HG03442 (cell line): ENCODE measurements at regions not wholly inside any gene's neighbourhood (a gene's known extent, or its start where the extent isn't known, plus 50 kb on each side); places are given as distances from the start of the nearest gene placed in this dataset.
A peak's percentile ranks its signal among the peaks of the same experiment; 100 is the strongest.
"Not testable (repeated sequence)": the region's sequence is repeated elsewhere in the genome, so short reads cannot be mapped to it uniquely, and the experiment has no call there.

Source experiments
- ATAC-seq: cut with Tn5 transposase; IDR thresholded peaks from one replicate; pipeline ENCODE4 v1.9.1; 2021; ENCODE audit warnings: mild to moderate bottlenecking, moderate library complexity; ENCODE audit not compliant: unreplicated experiment

DNA sequence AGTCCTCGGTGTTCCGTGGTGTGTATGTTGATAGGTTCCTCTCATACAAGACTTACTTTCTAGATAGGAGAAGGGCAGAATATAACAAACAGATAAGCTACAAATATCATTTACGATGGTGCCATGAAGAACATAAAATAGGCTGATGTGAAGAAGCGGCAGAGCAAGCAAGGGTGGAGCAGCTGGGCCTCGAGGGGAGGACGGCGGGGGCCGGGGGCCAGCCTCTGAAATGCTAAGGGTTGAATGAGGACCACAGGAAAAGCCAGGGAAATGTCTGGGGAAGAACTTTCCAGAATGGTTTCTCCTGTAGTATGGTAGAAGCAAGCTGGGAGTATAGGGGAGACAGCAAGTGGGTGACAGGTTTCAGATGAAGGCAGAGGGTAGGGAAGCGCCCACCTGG lies 529.5 kb downstream of the LIG4 start:
- ATAC-seq, result no peak

DNA sequence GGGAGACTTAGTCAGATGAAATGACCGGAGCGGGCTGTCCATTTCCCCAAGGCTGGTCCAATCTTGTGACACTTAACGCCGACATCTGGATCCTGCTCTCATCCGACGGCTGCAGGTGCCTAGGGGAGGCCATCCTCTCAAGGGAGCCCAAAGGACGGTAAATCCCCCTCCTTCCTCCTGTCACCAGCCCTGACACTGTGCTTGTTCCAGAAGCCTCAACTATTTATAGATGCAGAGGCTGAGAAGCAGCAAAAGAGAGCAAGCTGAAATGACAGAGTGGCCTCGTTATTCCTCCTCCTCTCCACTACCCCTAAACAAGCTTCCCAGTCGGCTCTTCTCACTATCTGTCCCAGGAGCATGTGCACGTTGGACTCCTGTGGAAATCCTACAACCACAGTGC lies 533.7 kb downstream of the LIG4 start:
- ATAC-seq, result no peak

DNA sequence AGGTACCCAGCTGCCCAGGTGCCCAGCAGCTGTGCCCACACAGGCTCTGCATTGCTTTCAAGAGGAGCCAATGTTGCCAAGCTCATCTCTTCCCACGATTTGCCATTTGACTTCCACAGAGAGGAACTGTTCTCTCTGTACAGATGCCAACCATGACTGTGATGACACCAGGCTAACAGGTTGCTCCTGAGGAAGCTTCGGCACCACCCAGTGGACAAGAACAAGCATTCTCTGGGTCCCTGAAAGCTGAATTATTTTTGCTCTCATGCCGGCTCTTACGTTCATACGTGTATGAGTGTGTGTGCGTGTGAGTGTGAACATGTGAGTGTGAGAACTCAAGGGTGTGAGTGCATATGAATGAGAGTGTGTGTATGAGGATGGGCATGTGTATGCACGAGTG lies 535.2 kb downstream of the LIG4 start:
- ATAC-seq, result no peak

DNA sequence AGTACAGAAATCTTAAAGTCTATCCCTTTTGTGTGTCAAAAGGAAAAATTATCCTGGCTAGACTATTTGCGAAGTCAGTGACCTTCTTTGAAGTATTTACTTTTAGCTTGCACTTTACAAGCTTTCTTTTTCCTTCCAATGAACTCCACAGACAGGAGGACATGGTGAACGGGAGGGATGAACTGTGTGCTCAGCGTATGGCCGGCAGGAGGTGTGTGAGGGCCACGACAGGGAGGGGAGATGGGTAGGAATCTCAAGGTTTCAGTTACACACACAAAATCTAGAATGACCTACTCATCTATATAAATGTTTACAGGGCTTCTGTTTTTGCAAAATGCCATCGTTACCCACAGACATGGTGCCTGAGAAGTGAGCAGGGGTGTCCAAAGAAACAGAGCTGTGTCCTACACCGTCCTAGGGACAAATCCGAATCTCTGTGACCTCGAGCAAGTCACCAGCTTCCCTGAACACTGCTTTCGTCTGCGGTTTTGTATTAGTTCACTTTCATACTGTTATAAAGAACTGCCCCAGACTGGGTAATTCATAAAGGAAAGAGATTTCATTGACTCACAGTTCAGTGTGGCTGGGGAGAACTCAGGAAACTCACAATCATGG lies 537.2 kb downstream of the LIG4 start:
- ATAC-seq, result no peak

DNA sequence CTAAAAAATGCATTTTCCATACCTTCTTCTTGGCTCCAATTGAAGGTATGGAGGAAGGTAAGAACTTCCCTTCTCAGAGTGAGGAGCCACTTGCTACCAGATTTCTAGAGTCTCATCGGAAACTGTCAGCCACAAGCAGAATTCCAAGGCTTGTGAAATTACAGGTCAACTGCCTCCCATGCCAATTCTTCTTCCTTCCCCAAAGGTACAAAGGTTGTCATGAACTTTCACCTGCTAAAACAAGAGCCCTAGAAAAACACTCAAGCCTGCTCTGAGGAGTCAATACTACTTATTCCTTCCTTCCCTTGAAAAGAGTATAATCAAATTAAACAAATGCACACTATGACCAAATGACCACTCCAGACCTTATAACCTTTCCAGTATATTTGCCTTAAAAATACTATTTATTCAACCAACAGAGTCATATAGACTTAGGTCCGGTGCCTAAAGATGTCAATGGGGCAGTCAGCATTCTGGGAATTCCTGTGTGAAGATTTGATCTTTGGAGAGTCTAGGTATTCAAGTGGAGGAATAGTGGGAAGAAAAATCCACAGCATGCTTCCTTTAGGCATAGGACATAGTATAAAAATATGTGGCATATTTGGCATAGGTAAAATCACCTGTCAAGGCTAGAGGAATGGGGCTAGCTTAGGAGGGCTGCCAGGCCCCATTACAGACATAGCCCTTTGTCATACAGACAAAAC lies 539.3 kb downstream of the LIG4 start:
- no peak for ATAC-seq

GRCh38 chr13:107669391-107669993 lies 545.8 kb downstream of the LIG4 start:
- ATAC-seq, result no peak

DNA sequence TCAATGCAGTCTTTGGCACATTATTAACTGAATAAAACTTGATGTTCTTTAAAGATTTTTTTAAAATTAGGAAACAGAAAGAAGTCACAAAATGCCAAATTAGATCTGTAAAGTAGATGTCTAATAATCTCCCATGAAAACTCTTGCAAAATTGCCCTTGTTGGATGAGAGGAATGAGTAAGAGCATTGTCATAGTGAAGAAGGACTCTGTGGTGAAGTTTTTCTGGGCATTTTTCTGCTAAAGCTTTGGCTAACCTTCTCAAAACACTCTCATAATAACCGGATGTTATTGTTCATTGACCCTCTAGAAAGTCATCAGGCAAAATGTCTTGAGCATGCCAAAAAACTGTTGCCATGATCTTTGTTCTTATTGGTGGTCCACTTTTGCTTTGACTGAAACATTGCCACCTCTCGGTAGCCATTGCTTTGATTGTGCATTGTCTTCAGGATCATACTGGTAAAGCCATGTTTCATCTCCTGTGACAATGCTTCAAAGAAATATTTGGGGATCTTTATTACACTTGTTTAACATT lies 549.3 kb downstream of the LIG4 start:
- ATAC-seq, result no peak

- peak; percentile 92 for ATAC-seq
Observed at GRCh38 chr13:107650081-107650701, 565.1 kb downstream of the LIG4 start.

DNA sequence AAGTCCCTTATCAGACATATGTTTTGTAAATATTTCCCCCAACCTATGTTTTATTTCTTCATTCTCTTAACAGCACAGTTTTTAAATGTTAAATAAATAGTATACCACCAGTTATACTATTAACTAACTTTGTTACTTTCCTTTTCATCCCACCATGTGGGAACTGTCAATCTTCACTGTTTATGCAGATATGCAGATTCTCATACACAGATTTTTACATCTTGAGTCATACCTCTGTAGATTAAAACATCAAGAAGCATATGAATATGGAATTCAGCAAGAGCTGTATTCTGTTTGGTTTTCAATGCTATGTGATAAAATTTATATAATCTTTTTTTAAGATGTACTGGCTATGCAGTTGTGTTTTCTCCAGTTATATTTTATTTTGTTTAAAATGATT lies 566.3 kb downstream of the LIG4 start:
- no peak for ATAC-seq

GRCh38 chr13:107644136-107644535 lies 571.2 kb downstream of the LIG4 start:
- no peak for ATAC-seq

DNA sequence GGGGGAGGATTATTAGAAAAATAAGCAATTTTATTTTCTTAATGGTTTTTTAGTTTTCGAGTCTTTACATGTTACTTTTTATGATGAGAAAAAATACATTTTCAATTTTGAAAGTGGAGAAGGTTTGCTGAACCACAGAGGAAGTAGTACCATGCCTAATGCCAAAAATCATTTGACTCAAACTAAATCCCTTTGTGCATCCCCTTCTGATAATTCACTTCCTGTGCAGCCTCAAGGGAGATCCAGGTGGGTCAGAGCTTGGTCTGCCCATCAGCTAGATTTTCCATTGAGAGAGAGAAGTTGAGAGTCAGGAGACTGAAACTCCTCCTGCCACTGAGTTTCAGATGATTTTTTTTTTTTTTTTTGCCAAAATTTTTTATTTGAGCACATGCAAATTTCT lies 571.7 kb downstream of the LIG4 start:
- ATAC-seq, result no peak

DNA sequence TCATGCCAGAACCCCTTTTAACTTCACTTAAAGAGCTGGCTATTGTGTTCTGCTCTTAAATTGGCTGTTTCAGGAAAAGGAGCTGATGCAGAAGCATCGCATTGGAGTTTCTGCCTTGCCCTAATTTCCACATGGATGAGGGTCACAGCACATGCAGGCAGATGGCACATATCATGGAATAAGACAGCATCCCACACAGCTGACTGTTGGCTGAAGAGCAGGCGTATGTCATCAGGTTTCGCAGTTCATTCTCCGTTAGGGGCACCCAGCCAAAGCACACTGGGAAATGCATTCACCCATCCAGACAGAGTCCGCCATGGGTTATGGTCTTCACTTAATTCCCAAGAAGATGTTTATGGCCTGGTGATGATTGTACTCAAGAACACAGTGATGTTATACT lies 572.5 kb downstream of the LIG4 start:
- no peak for ATAC-seq

DNA sequence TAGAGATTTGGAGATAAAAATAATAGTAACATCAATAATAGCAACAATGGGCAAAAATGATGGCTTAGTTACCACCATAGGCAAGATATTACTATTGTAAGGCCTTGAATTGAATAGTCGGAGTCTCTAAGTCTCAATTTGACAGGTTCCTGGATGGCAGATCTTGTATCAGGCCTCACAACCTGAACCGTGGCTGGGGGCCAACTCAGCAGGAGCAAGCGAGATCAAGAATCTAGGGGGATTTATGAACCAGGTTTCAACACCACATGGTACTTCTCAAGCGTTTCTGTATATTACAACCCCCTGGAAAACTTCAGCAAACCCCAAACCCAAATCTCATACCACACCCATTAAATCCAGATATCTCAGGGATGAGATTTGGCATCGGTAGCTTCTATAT lies 573.8 kb downstream of the LIG4 start:
- ATAC-seq, result no peak

- ATAC-seq, result no peak
Observed at GRCh38 chr13:107625648-107626047, 589.7 kb downstream of the LIG4 start.

DNA sequence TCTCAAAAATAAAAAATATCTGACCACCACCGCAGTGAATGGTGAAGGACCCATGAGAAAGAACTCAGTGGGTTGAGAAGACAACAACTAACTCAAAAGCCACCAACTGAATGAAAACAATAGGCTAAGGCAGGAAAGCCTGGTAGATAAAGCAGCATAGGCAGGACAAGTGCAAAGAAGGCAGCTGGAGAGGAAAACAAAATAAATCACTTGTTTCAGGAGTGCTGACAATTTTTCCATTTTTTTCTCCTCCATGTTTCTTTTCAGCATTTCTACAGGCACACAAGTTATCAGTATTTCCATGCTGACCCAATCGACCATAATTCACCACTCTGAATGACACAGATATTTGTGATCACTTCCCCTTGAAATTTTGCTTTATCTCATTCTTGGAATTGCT lies 597.8 kb downstream of the LIG4 start:
- ATAC-seq, result no peak

GRCh38 chr13:107612376-107612775 lies 603.0 kb downstream of the LIG4 start:
- ATAC-seq, result no peak

DNA sequence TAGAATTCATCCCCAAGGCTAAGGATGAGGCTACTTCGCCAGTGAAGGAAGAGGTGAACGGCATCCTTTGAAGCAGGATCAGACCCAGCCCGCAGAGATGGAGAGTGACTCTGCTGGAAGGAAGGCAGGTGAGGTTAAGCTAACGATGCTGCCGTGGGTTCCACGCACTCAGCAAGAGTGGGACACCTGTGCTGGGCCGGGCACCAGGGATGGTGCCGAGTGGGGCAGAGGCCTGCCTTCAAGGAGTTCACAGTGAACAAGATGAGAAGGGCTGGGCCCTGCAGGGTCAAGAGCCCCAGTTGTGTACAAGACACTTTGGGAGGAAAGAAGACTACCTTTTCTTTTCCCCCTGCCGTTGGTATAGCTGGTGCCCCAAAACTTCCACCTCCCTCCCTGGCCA lies 606.6 kb downstream of the LIG4 start:
- ATAC-seq, result no peak

GRCh38 chr13:107600971-107601370 lies 614.4 kb downstream of the LIG4 start:
- ATAC-seq, result no peak

DNA sequence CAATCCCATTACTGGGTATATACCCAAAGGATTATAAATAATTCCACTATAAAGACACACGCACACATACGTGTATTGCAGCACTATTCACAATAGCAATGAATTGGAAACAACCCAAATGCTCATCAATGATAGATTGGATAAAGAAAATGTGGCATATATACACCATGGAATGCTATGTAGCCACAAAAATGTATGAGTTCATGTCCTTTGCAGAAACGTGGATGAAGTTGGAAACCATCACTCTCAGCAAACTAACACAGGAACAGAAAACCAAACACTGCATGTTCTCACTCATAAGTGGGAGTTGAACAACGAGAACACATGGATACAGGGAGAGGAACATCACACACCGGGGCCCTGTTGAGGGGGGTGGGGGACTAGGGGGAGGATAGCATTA lies 619.0 kb downstream of the LIG4 start:
- not testable (repeated sequence) for ATAC-seq

DNA sequence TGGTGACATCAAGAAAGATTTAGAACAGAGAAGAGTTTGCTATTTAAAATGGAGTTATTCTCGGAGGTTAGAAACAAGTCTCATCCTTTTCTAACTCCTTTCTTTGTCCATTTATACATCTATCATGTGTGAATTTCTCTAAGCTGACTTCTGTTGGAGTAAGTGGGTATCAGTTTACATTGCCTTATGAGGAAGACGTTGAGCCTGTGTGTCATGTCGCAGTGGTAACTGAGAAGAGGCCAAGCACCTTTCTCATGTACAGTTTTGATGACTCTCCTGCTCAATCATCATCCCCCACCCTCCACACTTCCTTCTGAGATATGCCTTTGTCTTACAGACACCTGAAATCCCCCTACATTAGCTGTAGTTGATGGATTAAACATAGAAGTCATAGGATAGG lies 624.8 kb downstream of the LIG4 start:
- no peak for ATAC-seq

DNA sequence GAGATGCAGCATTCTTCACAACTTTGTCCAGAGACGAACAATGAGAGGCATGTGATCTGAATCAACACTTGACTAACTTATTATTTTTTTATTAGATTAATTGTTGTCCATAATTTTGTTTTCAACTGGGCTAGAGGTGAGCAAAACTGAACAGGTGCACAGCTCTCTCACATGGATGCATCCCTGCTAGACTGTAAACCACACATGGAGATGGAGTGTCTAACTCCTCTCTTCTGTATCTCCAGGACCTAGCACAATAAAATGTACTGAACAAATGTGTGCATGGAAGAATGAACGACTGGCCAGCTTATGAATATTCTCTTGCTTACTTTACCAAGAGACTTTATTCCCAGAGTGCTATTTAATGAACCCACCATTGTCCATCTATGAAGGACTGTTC lies 627.7 kb downstream of the LIG4 start:
- no peak for ATAC-seq

DNA sequence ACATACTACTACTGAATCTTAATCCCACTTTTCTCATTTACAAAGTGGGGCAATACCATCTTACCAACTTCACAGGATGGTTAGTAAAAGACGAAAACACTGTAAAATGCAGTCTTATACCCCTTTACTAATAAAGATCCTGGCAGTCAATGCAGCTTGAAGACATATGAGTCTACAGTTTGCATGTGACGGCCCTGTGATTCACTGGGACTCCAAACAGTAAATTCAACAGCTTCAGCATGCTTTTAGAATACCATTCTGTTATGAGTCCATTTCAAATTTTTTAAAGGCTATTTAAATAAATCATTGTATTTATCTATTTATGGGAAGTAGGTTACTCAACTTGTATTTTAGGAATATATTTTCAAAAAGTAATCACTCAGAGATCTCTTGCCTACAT lies 629.1 kb downstream of the LIG4 start:
- ATAC-seq, result no peak
